Endothelial cell (in vitro differentiated cells): ENCODE measurements at regions not wholly inside any gene's neighbourhood (a gene's known extent, or its start where the extent isn't known, plus 50 kb on each side); places are given as distances from the start of the nearest gene placed in this dataset.

Source experiments
- DNase-seq: peaks from one replicate; pipeline ENCODE4 v3.0.0; 2021; ENCODE audit warnings: low spot score
- H3K27ac Mint-ChIP-seq: one replicate; pipeline ENCODE4 v1.8.0; 2021; ENCODE audit warnings: mixed read lengths, inconsistent platforms; ENCODE audit not compliant: unreplicated experiment
- H3K27me3 Mint-ChIP-seq: one replicate; pipeline ENCODE4 v1.8.0; 2021; ENCODE audit warnings: mild to moderate bottlenecking, moderate library complexity, mixed read lengths, inconsistent platforms; ENCODE audit not compliant: unreplicated experiment
- H3K36me3 Mint-ChIP-seq: one replicate; pipeline ENCODE4 v1.8.0; 2021; ENCODE audit warnings: mild to moderate bottlenecking, low read depth, mixed read lengths, inconsistent platforms; ENCODE audit not compliant: unreplicated experiment
- H3K4me1 Mint-ChIP-seq: one replicate; pipeline ENCODE4 v1.8.0; 2021; ENCODE audit warnings: mild to moderate bottlenecking, mixed read lengths, inconsistent platforms; ENCODE audit not compliant: unreplicated experiment
- H3K4me3 Mint-ChIP-seq: one replicate; pipeline ENCODE4 v1.8.0; 2021; ENCODE audit warnings: mild to moderate bottlenecking, mixed read lengths, inconsistent platforms; ENCODE audit not compliant: unreplicated experiment
- H3K9me3 Mint-ChIP-seq: one replicate; pipeline ENCODE4 v1.8.0; 2021; ENCODE audit warnings: mixed read lengths, inconsistent platforms; ENCODE audit not compliant: unreplicated experiment
- CTCF ChIP-seq: fragments of 200-600 bp; sonication (generic); IDR thresholded peaks from one replicate; pipeline ENCODE4 v1.5.0; 2021; ENCODE audit warnings: antibody characterized with exemption; ENCODE audit not compliant: unreplicated experiment

GRCh38 chr9:1581926-1582325, 433.2 kb upstream of the SMARCA2 start:
- no peak overlapping the region for H3K27ac Mint-ChIP-seq
- no peak for TF ChIP-seq CTCF
- no peaks in the 10 kb centered on the region for H3K36me3 Mint-ChIP-seq
- no peak overlapping the region for H3K4me3 Mint-ChIP-seq
- H3K27me3 Mint-ChIP-seq: no peaks in the 10 kb centered on the region
- DNase-seq: no peak
- H3K9me3 Mint-ChIP-seq: no peaks in the 10 kb centered on the region
- H3K4me1 Mint-ChIP-seq: no peaks in the 10 kb centered on the region

DNA sequence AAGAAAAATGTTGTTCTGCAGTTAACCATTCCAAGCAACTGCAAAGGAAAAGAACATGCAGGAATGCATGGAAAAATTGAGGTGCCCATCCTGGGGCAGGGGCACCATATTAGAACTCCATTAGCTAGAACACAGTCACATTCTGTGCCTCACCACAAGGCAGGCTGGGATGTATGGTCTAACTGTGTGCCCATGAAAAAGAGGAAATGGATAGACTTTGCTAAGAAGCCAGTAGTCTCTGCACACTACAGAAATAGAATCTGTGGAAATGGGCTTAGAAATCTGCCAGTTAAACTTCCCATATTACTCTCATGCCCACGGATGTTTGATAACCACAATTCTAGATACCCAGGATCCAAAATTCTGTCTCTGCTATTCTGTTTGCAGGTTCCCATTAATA, 423.8 kb upstream of the SMARCA2 start:
- Mint-ChIP-seq H3K9me3 (no peaks in the 10 kb centered on the region), H3K27ac (no peak overlapping the region), H3K36me3 (no peaks in the 10 kb centered on the region), H3K4me1 (no peaks in the 10 kb centered on the region), H3K27me3 (no peaks in the 10 kb centered on the region), H3K4me3 (no peak overlapping the region)
- no peak for TF ChIP-seq CTCF
- DNase-seq: no peak

- Mint-ChIP-seq H3K4me1 (no peaks in the 10 kb centered on the region), H3K27me3 (no peaks in the 10 kb centered on the region), H3K27ac (no peak overlapping the region), H3K36me3 (no peaks in the 10 kb centered on the region), H3K9me3 (no peaks in the 10 kb centered on the region), H3K4me3 (no peak overlapping the region)
- no peak for TF ChIP-seq CTCF
- DNase-seq: no peak
Observed at GRCh38 chr9:1598270-1598669, 416.9 kb upstream of the SMARCA2 start.

DNA sequence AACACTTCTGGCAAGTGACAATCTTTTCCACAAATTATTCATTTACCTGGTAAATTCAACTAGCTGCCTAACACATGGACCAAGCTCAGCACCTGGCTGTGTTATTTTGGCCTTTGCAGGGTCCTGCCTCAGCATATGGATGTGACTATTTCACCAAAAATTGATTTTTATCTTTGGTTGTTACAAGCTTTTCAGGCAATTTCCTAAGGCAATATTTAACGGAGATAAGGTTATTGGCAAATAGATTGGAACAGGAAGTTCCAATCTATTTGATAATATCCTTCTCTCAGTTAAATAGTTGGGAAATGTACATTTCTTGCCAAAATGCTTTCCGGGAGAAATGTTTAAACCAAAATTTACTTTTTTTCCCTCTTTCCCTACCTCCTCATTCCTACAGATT, 415.2 kb upstream of the SMARCA2 start:
- Mint-ChIP-seq H3K36me3 (no peaks in the 10 kb centered on the region), H3K27ac (no peak overlapping the region), H3K4me3 (no peak overlapping the region)

More for the DNA sequence above, 415.2 kb upstream of the SMARCA2 start:
- TF ChIP-seq CTCF: no peak
- H3K4me1 Mint-ChIP-seq: no peaks in the 10 kb centered on the region
- no peak for DNase-seq
- no peaks in the 10 kb centered on the region for H3K9me3 Mint-ChIP-seq
- H3K27me3 Mint-ChIP-seq: no peaks in the 10 kb centered on the region
